PFSK-1 (cell line): ENCODE measurements at regions not wholly inside any gene's neighbourhood (a gene's known extent, or its start where the extent isn't known, plus 50 kb on each side); places are given as distances from the start of the nearest gene placed in this dataset.

Source experiments
- FOXP2 ChIP-seq: optimal IDR thresholded peaks from 2 replicates; pipeline ENCODE3; 2011; ENCODE audit warnings: borderline replicate concordance, control low read depth, inconsistent platforms; ENCODE audit not compliant: insufficient read depth; ENCODE audit errors: extremely low read length, extremely low read depth
- POLR2AphosphoS5 ChIP-seq: IDR thresholded peaks from 2 replicates; pipeline ENCODE4 v1.6.1; 2012; ENCODE audit warnings: low read depth, mild to moderate bottlenecking, control low read depth, low read length, moderate library complexity
- REST ChIP-seq, 2 experiments: IDR thresholded peaks; 2 replicates each; pipeline versions ENCODE4 v1.6.1 to v1.8.0; 2011 to 2012; ENCODE audit warnings: low read depth in 2 of 2, low read length in 2 of 2, control low read depth in 1 of 2, inconsistent platforms in 1 of 2, mild to moderate bottlenecking in 1 of 2, moderate library complexity in 1 of 2; ENCODE audit not compliant: insufficient read depth in 1 of 2
- SIN3A ChIP-seq: IDR thresholded peaks from 2 replicates; pipeline ENCODE4 v1.6.1; 2012; ENCODE audit warnings: mild to moderate bottlenecking, low read length, moderate library complexity, borderline replicate concordance; ENCODE audit not compliant: insufficient read depth
- TAF1 ChIP-seq: IDR thresholded peaks from 2 replicates; pipeline ENCODE4 v1.6.1; 2012; ENCODE audit warnings: low read length, control low read depth, borderline replicate concordance; ENCODE audit not compliant: insufficient read depth

DNA sequence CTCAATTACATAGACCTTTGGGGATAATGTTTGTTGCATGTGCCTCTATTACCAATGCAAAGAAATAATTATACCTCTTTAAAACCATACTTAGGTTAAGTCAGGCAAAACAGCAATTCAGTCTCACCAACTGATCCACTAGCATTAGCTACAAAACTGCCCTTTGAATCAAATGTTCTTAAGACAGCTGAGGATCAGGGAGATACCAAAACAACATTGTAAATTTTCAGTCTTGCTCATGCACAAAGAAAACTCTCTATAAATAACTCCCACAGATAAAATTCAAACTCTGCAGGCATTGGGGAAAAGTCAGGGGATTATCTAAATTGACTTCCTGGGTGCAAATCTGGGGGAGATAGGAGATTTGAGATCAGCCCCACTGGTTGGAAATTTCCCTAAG is 100.9 kb upstream of the DPT start:
- TF ChIP-seq TAF1: no peak

DNA sequence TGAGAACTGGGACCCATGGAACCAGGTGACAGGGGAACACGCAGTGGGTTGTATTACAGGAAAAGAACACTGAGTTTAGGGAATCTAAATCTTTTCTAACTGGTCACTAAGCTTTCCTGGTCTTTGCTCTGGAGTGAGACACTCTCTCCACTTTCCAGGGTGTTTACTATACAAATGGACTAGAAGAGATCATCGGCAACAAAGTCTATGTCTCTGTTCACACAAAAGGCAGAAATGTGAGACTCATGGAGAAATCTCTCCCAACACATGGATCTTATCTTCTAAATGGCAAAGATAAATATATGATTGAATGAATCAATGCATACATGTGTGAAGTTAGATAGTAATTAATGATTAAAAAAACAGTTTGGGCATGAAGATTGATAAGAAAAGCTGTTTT is 101.6 kb upstream of the DPT start:
- TF ChIP-seq TAF1 (no peak), SIN3A (no peak), REST (IDR thresholded peaks at IDR 0.05; ENCODE audit: insufficient read depth in 1 of 2, low read depth in 2 of 2, low read length in 2 of 2) (no peak), POLR2AphosphoS5 (no peak), FOXP2 (no peak)

GRCh38 chr1:168832661-168833060 is 103.7 kb upstream of the DPT start:
- TF ChIP-seq POLR2AphosphoS5: no peak

GRCh38 chr1:168833362-168833761 is 104.4 kb upstream of the DPT start:
- TF ChIP-seq FOXP2: no peak
- no peak for TF ChIP-seq TAF1

DNA sequence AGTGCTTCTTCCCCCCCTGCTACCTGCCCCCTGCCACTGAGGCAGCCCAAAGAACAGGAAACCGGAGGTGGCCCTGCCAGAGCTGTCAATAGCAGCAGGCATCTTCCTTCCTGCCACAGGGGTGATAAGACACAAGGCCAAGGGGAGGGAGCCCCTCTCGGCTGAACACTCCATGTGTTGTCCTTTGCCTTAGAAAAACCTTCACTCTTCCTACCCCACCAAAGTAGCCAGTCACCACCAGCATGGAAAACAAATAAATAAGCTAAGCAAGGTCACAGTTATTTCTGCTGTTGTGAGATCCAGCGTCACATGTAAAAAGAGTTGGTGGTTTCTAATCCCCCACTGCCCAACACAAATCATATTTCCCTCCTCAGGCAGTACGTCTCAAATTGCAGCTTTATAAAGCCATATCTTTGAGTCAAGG is 104.8 kb upstream of the DPT start:
- no peak for TF ChIP-seq REST (IDR thresholded peaks at IDR 0.05; ENCODE audit: insufficient read depth in 1 of 2, low read depth in 2 of 2, low read length in 2 of 2)
- TF ChIP-seq TAF1: no peak
- TF ChIP-seq POLR2AphosphoS5: no peak
- TF ChIP-seq FOXP2: no peak
- TF ChIP-seq SIN3A: no peak

DNA sequence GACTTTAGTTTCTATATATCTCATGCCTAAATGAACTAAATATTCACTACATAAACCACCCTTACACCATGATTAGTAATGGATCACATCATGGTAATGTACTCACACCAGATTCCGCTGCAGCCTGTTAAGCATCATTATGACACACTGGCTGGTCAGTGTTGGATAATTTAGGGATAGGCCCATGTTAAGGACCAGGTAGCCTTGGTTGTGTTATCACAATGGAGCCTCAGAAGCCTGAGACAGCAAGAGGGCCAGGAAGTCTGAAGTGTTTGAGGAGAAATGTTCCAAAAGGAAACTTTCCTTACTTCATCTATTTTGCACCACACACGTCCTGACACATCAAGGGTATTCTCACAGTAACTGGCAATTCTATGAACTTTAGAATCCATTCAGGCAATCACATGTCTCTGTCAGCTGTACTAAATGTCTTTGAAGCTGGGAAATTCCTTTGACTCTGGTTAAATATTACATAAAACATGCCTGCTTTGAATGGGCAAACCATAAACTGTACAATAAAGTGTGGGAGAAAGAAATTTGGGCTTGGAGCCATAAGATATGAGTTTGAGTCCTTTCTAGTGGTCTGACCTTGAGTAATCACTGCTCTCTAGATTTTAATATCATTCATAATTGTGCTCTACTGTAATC is 105.3 kb upstream of the DPT start:
- TF ChIP-seq TAF1 (no peak), REST (IDR thresholded peaks at IDR 0.05; ENCODE audit: insufficient read depth in 1 of 2, low read depth in 2 of 2, low read length in 2 of 2) (no peak), POLR2AphosphoS5 (no peak), SIN3A (no peak), FOXP2 (no peak)

GRCh38 chr1:168835176-168835575 is 106.2 kb upstream of the DPT start:
- TF ChIP-seq FOXP2 (no peak), REST (IDR thresholded peaks at IDR 0.05; ENCODE audit: insufficient read depth in 1 of 2, low read depth in 2 of 2, low read length in 2 of 2) (no peak), POLR2AphosphoS5 (no peak), TAF1 (no peak), SIN3A (no peak)
